ENCODE measurements at regions not wholly inside any gene's neighbourhood (a gene's known extent, or its start where the extent isn't known, plus 50 kb on each side); places are given as distances from the start of the nearest gene placed in this dataset.

DNA sequence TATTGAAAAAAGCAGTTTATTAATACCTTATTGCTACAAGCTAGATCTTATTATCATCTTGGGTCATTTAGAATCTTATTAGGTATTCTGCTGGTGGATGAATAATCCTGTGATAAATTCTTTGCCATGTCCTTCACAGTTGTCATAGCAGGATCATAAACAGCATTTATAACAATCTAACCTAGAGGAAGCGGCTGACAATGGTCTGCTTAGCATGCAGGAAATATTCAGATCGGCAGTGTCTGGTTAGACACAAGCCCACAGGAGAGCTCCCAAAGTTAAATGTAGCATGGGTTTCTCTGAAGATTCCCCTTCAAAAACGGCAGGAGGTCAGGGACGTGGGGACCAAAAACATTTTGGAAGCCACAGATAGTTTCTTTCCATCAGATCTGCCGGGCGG is 179.3 kb downstream of the FOXB1 start:
- FAIRE-seq (no peak), DNase-seq (ENCODE audit: low read depth, low spot score) (no peak)
- H3K27me3 ChIP-seq (ENCODE audit: control insufficient read depth in 2 of 2, insufficient read depth in 2 of 2, low read length in 2 of 2): peaks cover 0 to 9% of the 10 kb centered on the region in 2 experiments
- H2AFZ ChIP-seq (ENCODE audit: low read depth, low read length): no peak overlapping the region
- no peak overlapping the region for H3K9ac ChIP-seq (replicated peaks; ENCODE audit: extremely low read depth, insufficient read depth, low read length)
- no TSS peak for BruUV-seq (replicated peaks)
- H3K36me3 ChIP-seq (ENCODE audit: control insufficient read depth in 2 of 2, extremely low read depth in 1 of 2, insufficient read depth in 2 of 2, low read length in 2 of 2): no peaks in the 10 kb centered on the region
- no peaks in the 10 kb centered on the region for H4K20me1 ChIP-seq (replicated peaks; ENCODE audit: control insufficient read depth, extremely low read depth, insufficient read depth, low read length)
- H3K27ac ChIP-seq (ENCODE audit: insufficient read depth, low read depth, low read length): no peak overlapping the region
- no peaks in the 10 kb centered on the region for H3K79me2 ChIP-seq (ENCODE audit: control insufficient read depth, insufficient read depth, low read length)
- intact Hi-C loops (cut with micrococcal nuclease): no loop called here
- POLR2A ChIA-PET: no interaction called here
- no peak for TF ChIP-seq JUN (IDR thresholded peaks at IDR 0.05; ENCODE audit: borderline replicate concordance, insufficient read depth, insufficient read length, low read depth)
- TF ChIP-seq FOS (IDR thresholded peaks at IDR 0.05; ENCODE audit: borderline replicate concordance, insufficient read depth, low read length): no peak
- no peak for TF ChIP-seq GATA2 (IDR thresholded peaks at IDR 0.05; ENCODE audit: insufficient read depth, insufficient read length, low read depth, low read length)
- no peak for TF ChIP-seq POLR2AphosphoS5 (IDR thresholded peaks at IDR 0.05; ENCODE audit: insufficient read depth, low read depth, low read length)
- TF ChIP-seq MYC (IDR thresholded peaks at IDR 0.05; ENCODE audit: low read depth, low read length): no peak
- no peak for TF ChIP-seq POLR2A (IDR thresholded peaks at IDR 0.05; ENCODE audit: low read depth, low read length)
- no peak for TF ChIP-seq EZH2 (IDR thresholded peaks at IDR 0.05; ENCODE audit: borderline replicate concordance, low read depth, low read length, severe bottlenecking)
- TF ChIP-seq, protein P1, sequence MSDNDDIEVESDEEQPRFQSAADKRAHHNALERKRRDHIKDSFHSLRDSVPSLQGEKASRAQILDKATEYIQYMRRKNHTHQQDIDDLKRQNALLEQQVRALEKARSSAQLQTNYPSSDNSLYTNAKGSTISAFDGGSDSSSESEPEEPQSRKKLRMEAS (IDR thresholded peaks at IDR 0.05; ENCODE audit: insufficient read depth, insufficient read length): no peak
- TF ChIP-seq, protein P2, sequence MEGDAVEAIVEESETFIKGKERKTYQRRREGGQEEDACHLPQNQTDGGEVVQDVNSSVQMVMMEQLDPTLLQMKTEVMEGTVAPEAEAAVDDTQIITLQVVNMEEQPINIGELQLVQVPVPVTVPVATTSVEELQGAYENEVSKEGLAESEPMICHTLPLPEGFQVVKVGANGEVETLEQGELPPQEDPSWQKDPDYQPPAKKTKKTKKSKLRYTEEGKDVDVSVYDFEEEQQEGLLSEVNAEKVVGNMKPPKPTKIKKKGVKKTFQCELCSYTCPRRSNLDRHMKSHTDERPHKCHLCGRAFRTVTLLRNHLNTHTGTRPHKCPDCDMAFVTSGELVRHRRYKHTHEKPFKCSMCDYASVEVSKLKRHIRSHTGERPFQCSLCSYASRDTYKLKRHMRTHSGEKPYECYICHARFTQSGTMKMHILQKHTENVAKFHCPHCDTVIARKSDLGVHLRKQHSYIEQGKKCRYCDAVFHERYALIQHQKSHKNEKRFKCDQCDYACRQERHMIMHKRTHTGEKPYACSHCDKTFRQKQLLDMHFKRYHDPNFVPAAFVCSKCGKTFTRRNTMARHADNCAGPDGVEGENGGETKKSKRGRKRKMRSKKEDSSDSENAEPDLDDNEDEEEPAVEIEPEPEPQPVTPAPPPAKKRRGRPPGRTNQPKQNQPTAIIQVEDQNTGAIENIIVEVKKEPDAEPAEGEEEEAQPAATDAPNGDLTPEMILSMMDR (IDR thresholded peaks at IDR 0.05; ENCODE audit: extremely low read depth in 1 of 2, insufficient read depth in 1 of 2, low read depth in 1 of 2, low read length in 2 of 2): no peak
- H3K4me1 ChIP-seq (ENCODE audit: control insufficient read depth, extremely low read depth, insufficient read depth, low read length): no peaks in the 10 kb centered on the region
- no peak overlapping the region for H3K4me3 ChIP-seq (replicated peaks in 1 of 3; ENCODE audit: insufficient read depth in 1 of 3, low read depth in 1 of 3, low read length in 3 of 3)
- dilution Hi-C loops (cut with MboI; ENCODE audit: extremely low pct_ligation_motif_present, low sequenced_read_pairs): no loop called here
- no peaks in the 10 kb centered on the region for H3K9me1 ChIP-seq (replicated peaks; ENCODE audit: control insufficient read depth, extremely low read depth, insufficient read depth, low read length)
- H3K4me2 ChIP-seq (ENCODE audit: insufficient read depth, low read length): no peak overlapping the region
- CTCF ChIA-PET: interaction anchor here (2.8 kb wide), 1 partner anchor 492 kb away, joined by 14 read pairs; no protein-coding TSS in a partner anchor
- no peaks in the 10 kb centered on the region for H3K9me3 ChIP-seq (replicated peaks; ENCODE audit: control insufficient read depth, insufficient read depth, low read length)
